Mesendoderm (in vitro differentiated cells): ENCODE measurements at regions not wholly inside any gene's neighbourhood (a gene's known extent, or its start where the extent isn't known, plus 50 kb on each side); places are given as distances from the start of the nearest gene placed in this dataset.

Source experiments
- DNase-seq: peaks from one replicate; pipeline ENCODE4 v3.0.0; 2013
- H2AK5ac ChIP-seq: 2 replicates; pipeline ENCODE4 v1.6.1; 2013; ENCODE audit warnings: low read length, inconsistent platforms
- H2BK120ac ChIP-seq: 2 replicates; pipeline ENCODE4 v1.6.1; 2013; ENCODE audit warnings: low read depth, mild to moderate bottlenecking, low read length, moderate library complexity, mixed read lengths
- H2BK15ac ChIP-seq: replicated peaks from 2 replicates; pipeline ENCODE4 v1.6.1; 2013; ENCODE audit warnings: low read depth, mild to moderate bottlenecking, moderate library complexity
- H2BK5ac ChIP-seq: 2 replicates; pipeline ENCODE4 v1.6.1; 2013; ENCODE audit warnings: low read length, inconsistent platforms
- H3K18ac ChIP-seq: 2 replicates; pipeline ENCODE4 v1.6.1; 2013; ENCODE audit warnings: mild to moderate bottlenecking, low read length, mixed read lengths
- H3K23ac ChIP-seq: one replicate; pipeline ENCODE4 v1.6.1; 2013; ENCODE audit warnings: low read length
- H3K27ac ChIP-seq: 2 replicates; pipeline ENCODE4 v1.5.1; 2013; ENCODE audit warnings: low read depth, mild to moderate bottlenecking, inconsistent platforms, low read length, moderate library complexity
- H3K27me3 ChIP-seq: 2 replicates; pipeline ENCODE4 v1.6.1; 2013; ENCODE audit warnings: low read length, control low read depth, mild to moderate bottlenecking, inconsistent platforms; ENCODE audit not compliant: insufficient read depth, poor library complexity
- H3K36me3 ChIP-seq: 2 replicates; pipeline ENCODE4 v1.6.1; 2013; ENCODE audit warnings: low read length, inconsistent platforms; ENCODE audit not compliant: control insufficient read depth, insufficient read depth
- H3K4ac ChIP-seq: one replicate; pipeline ENCODE4 v1.6.1; 2013; ENCODE audit warnings: low read depth, mild to moderate bottlenecking, low read length, moderate library complexity
- H3K4me1 ChIP-seq: 2 replicates; pipeline ENCODE4 v1.6.1; 2013; ENCODE audit warnings: low read depth, low read length, inconsistent platforms; ENCODE audit not compliant: control insufficient read depth
- H3K4me2 ChIP-seq: 2 replicates; pipeline ENCODE4 v1.6.1; 2013; ENCODE audit warnings: low read length
- H3K4me3 ChIP-seq: 2 replicates; pipeline ENCODE4 v1.5.1; 2013; ENCODE audit warnings: mild to moderate bottlenecking, low read length
- H3K56ac ChIP-seq: one replicate; pipeline ENCODE4 v1.6.1; 2013; ENCODE audit warnings: low read length
- H3K79me1 ChIP-seq: 2 replicates; pipeline ENCODE4 v1.6.1; 2013; ENCODE audit warnings: low read length, inconsistent platforms
- H3K79me2 ChIP-seq: 2 replicates; pipeline ENCODE4 v1.6.1; 2013; ENCODE audit warnings: mild to moderate bottlenecking, low read length; ENCODE audit not compliant: control insufficient read depth, insufficient read depth
- H3K9ac ChIP-seq: 2 replicates; pipeline ENCODE4 v1.6.1; 2013; ENCODE audit warnings: low read length, inconsistent platforms
- H4K5ac ChIP-seq: one replicate; pipeline ENCODE4 v1.6.1; 2013; ENCODE audit warnings: low read length
- H4K8ac ChIP-seq: one replicate; pipeline ENCODE4 v1.6.1; 2013; ENCODE audit warnings: low read depth, mild to moderate bottlenecking, control low read depth, low read length, moderate library complexity
- WGBS: extraction: QIAGEN DNeasy Blood & Tissue Kit; methylation state at CpG from one replicate; pipeline ENCODE4 v1.1.7; 2013; ENCODE audit warnings: low lambda C conversion rate, missing lambda C conversion rate; ENCODE audit not compliant: insufficient coverage; ENCODE audit errors: extremely low coverage; 5-methylcytosine and 5-hydroxymethylcytosine counted together

DNA sequence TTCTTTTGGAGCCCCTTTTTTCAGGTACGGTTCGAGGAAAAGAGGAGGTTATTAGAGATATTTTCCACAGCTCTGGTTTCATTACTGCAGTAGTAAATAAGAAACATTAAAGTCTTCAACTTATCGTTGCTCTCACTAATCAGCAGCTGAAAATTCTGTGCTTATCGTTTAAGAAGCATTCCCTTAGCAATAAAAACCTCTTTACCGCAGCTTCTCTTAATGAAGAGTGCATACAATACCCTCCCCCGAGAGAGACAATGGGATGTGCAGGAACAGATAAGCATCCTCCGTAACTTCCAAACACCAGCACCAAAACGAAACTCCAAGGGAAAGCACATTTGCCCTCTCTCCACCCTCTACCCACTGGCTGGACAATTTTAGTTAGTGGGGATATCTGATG lies 384.5 kb downstream of the NEBL start:
- WGBS: no CpG with 5 or more reads among the region's 8 CpGs
- H3K9ac ChIP-seq: no peak overlapping the region
- H2BK5ac ChIP-seq: no peak overlapping the region
- no peak for DNase-seq
- no peak overlapping the region for H2BK120ac ChIP-seq
- H3K36me3 ChIP-seq: no peaks in the 10 kb centered on the region
- no peak overlapping the region for H3K4me3 ChIP-seq
- H3K23ac ChIP-seq: no peak overlapping the region
- no peak overlapping the region for H3K27ac ChIP-seq
- no peak overlapping the region for H3K4me2 ChIP-seq
- H4K5ac ChIP-seq: no peak overlapping the region
- H3K4ac ChIP-seq: no peak overlapping the region
- no peaks in the 10 kb centered on the region for H3K27me3 ChIP-seq
- no peak overlapping the region for H2AK5ac ChIP-seq
- no peak overlapping the region for H4K8ac ChIP-seq
- no peak overlapping the region for H3K18ac ChIP-seq
- no peaks in the 10 kb centered on the region for H3K79me2 ChIP-seq
- H3K79me1 ChIP-seq: no peaks in the 10 kb centered on the region
- no peak overlapping the region for H2BK15ac ChIP-seq
- H3K4me1 ChIP-seq: no peaks in the 10 kb centered on the region
- H3K56ac ChIP-seq: no peak overlapping the region

GRCh38 chr10:20508921-20509320 lies 388.2 kb downstream of the NEBL start:
- H3K27me3 ChIP-seq: no peaks in the 10 kb centered on the region
- H3K4me2 ChIP-seq: no peak overlapping the region
- no peak overlapping the region for H3K4ac ChIP-seq
- H2BK5ac ChIP-seq: no peak overlapping the region
- H2AK5ac ChIP-seq: no peak overlapping the region
- H3K4me3 ChIP-seq: no peak overlapping the region
- no peak for DNase-seq
- H3K18ac ChIP-seq: no peak overlapping the region
- no peak overlapping the region for H3K23ac ChIP-seq
- H3K36me3 ChIP-seq: no peaks in the 10 kb centered on the region
- H4K8ac ChIP-seq: no peak overlapping the region
- H3K79me1 ChIP-seq: no peaks in the 10 kb centered on the region
- no peak overlapping the region for H3K9ac ChIP-seq
- H2BK120ac ChIP-seq: no peak overlapping the region
- no peak overlapping the region for H3K56ac ChIP-seq
- H3K4me1 ChIP-seq: no peaks in the 10 kb centered on the region
- H4K5ac ChIP-seq: no peak overlapping the region
- no peaks in the 10 kb centered on the region for H3K79me2 ChIP-seq
- no peak overlapping the region for H3K27ac ChIP-seq
- no peak overlapping the region for H2BK15ac ChIP-seq

DNA sequence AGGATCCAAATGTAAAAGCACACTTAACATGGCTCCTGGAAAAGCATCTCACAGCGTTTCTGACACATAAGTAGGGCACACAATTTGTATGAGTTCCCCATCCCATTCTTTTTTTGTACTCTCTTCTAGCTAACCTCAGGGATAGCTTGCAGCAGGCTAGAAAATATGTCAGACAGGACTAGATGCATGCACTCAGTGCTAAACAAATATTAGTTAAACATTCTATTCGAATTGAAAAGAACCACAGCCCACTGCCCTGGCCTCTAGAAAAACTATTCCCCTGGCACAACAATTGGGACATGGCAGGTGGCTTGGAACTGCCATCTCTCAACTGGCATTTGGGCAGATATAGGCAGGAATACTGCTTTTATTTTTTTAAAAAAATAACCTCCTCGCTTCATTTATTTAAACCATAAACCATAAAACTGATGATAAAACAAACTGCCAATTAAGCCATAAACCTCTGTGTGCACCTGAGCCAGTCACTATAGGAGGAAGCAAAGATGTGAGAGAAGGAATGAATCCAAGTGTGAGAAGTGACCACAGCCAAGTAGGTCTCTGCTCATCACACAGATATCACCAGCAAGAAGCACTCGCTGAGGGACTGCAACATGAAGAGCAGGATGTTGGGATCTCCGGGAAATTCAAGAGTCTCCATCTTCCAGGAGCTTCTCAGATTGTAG lies 394.1 kb downstream of the NEBL start:
- H3K27me3 ChIP-seq: no peaks in the 10 kb centered on the region
- no peak overlapping the region for H3K27ac ChIP-seq
- H3K79me2 ChIP-seq: no peaks in the 10 kb centered on the region
- no peaks in the 10 kb centered on the region for H3K36me3 ChIP-seq
- no peak for DNase-seq
- H3K23ac ChIP-seq: no peak overlapping the region
- no peaks in the 10 kb centered on the region for H3K79me1 ChIP-seq
- no peak overlapping the region for H3K4me2 ChIP-seq
- H3K4ac ChIP-seq: no peak overlapping the region
- 100% methylated on average over 1 of the region's 5 CpGs for WGBS
- no peak overlapping the region for H2BK15ac ChIP-seq
- no peak overlapping the region for H2BK120ac ChIP-seq
- no peak overlapping the region for H2AK5ac ChIP-seq
- H3K4me1 ChIP-seq: no peaks in the 10 kb centered on the region
- H2BK5ac ChIP-seq: no peak overlapping the region
- H4K5ac ChIP-seq: no peak overlapping the region
- no peak overlapping the region for H4K8ac ChIP-seq
- H3K9ac ChIP-seq: no peak overlapping the region
- H3K18ac ChIP-seq: no peak overlapping the region
- no peak overlapping the region for H3K56ac ChIP-seq
- H3K4me3 ChIP-seq: no peak overlapping the region

- no peak for DNase-seq
These were observed 402.6 kb downstream of the NEBL start for GRCh38 chr10:20494474-20494873.

GRCh38 chr10:20492447-20492846 lies 404.7 kb downstream of the NEBL start:
- no peaks in the 10 kb centered on the region for H3K4me1 ChIP-seq
- no peak overlapping the region for H3K27ac ChIP-seq
- no peak overlapping the region for H3K9ac ChIP-seq
- H4K5ac ChIP-seq: no peak overlapping the region
- H2AK5ac ChIP-seq: no peak overlapping the region
- H2BK120ac ChIP-seq: no peak overlapping the region
- H3K4ac ChIP-seq: no peak overlapping the region
- H3K79me1 ChIP-seq: no peaks in the 10 kb centered on the region
- no peaks in the 10 kb centered on the region for H3K27me3 ChIP-seq
- peak; percentile 78 for DNase-seq
- H3K56ac ChIP-seq: no peak overlapping the region
- H3K23ac ChIP-seq: no peak overlapping the region
- no peak overlapping the region for H3K4me3 ChIP-seq
- H4K8ac ChIP-seq: no peak overlapping the region
- H3K79me2 ChIP-seq: no peaks in the 10 kb centered on the region
- no peaks in the 10 kb centered on the region for H3K36me3 ChIP-seq
- WGBS: no CpG with 5 or more reads among the region's 2 CpGs
- H2BK5ac ChIP-seq: no peak overlapping the region
- H3K18ac ChIP-seq: no peak overlapping the region
- H3K4me2 ChIP-seq: no peak overlapping the region
- no peak overlapping the region for H2BK15ac ChIP-seq

More at GRCh38 chr10:20494474-20494873, 402.6 kb downstream of the NEBL start:
- Histone ChIP-seq H2BK120ac (no peak overlapping the region), H3K27ac (no peak overlapping the region), H3K79me1 (no peaks in the 10 kb centered on the region), H3K4me2 (no peak overlapping the region), H3K23ac (no peak overlapping the region), H4K8ac (no peak overlapping the region), H3K79me2 (no peaks in the 10 kb centered on the region), H3K9ac (no peak overlapping the region), H4K5ac (no peak overlapping the region), H3K4ac (no peak overlapping the region), H3K18ac (no peak overlapping the region), H3K36me3 (no peaks in the 10 kb centered on the region), H3K27me3 (no peaks in the 10 kb centered on the region), H3K56ac (no peak overlapping the region), H2BK5ac (no peak overlapping the region), H3K4me3 (no peak overlapping the region), H2AK5ac (no peak overlapping the region), H3K4me1 (no peaks in the 10 kb centered on the region), H2BK15ac (no peak overlapping the region)
- WGBS: no CpG with 5 or more reads among the region's 1 CpG

GRCh38 chr10:20489961-20490360 lies 407.1 kb downstream of the NEBL start:
- no peak overlapping the region for H2AK5ac ChIP-seq
- no CpG with 5 or more reads among the region's 4 CpGs for WGBS
- DNase-seq: peak; percentile 7
- no peak overlapping the region for H2BK5ac ChIP-seq
- no peak overlapping the region for H2BK120ac ChIP-seq
- H3K23ac ChIP-seq: no peak overlapping the region
- no peaks in the 10 kb centered on the region for H3K4me1 ChIP-seq
- no peak overlapping the region for H3K4me2 ChIP-seq
- H3K4ac ChIP-seq: no peak overlapping the region
- no peak overlapping the region for H4K5ac ChIP-seq
- no peak overlapping the region for H3K18ac ChIP-seq
- no peaks in the 10 kb centered on the region for H3K79me1 ChIP-seq
- H4K8ac ChIP-seq: no peak overlapping the region
- H3K36me3 ChIP-seq: no peaks in the 10 kb centered on the region
- H3K4me3 ChIP-seq: no peak overlapping the region
- no peaks in the 10 kb centered on the region for H3K27me3 ChIP-seq
- H2BK15ac ChIP-seq: no peak overlapping the region
- no peaks in the 10 kb centered on the region for H3K79me2 ChIP-seq
- H3K56ac ChIP-seq: no peak overlapping the region
- no peak overlapping the region for H3K27ac ChIP-seq
- no peak overlapping the region for H3K9ac ChIP-seq
